ENCODE measurements at regions not wholly inside any gene's neighbourhood (a gene's known extent, or its start where the extent isn't known, plus 50 kb on each side); places are given as distances from the start of the nearest gene placed in this dataset.

- no peak for DNase-seq (ENCODE audit: low spot score)
Measured at GRCh38 chr1:198040880-198041279, 115.9 kb upstream of the NEK7 start.

- DNase-seq (ENCODE audit: low spot score) = no peak
Measured at GRCh38 chr1:198042168-198042567, 114.6 kb upstream of the NEK7 start.

DNA sequence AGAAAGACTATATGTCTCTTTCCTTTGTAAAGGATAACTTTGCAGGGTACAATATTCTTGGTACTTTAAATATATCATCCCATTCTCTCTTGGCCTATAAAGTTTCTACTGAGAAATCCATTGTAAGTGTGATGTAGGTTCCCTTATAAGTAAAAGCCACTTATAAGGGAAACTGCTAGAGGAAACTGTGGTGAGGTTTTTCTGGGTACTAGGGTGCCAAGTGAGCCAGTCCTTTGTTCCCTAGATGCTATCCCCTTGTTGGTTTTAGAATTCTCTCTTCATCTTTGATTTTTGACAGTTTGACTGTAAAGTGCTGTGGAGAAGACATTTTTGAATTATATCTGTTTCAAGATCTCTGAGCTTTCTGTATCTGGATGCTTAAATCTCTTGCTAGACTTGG lies 108.9 kb upstream of the NEK7 start:
- DNase-seq (ENCODE audit: low spot score) = no peak

DNA sequence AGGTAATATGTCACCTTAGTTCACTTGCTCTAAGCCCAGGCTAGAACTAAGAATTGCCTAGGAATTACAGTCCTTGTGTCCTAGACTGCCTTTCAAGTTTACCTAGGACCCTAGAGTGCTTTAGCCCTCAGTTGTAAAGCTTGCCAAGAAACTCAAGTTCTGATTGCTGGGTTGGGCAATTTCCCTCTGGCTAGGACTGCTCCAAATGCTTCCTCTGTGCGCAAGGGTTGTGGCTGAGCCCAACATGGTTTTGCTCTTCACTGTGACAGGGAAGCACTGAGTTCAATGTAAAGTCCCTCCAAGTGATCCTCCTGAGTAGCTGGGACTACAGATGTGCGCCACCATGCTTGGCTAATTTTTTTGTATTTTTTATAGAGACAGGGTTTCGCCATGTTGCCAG lies 102.3 kb upstream of the NEK7 start:
- DNase-seq (ENCODE audit: low spot score) = no peak

- DNase-seq (ENCODE audit: low spot score) = peak; percentile 1
Measured at GRCh38 chr1:198056255-198056654, 100.5 kb upstream of the NEK7 start.

- DNase-seq (ENCODE audit: low spot score) = no peak
Measured at GRCh38 chr1:198064181-198064580, 92.6 kb upstream of the NEK7 start.

GRCh38 chr1:198068285-198068684 lies 88.5 kb upstream of the NEK7 start:
- no peak for DNase-seq (ENCODE audit: low spot score)

DNA sequence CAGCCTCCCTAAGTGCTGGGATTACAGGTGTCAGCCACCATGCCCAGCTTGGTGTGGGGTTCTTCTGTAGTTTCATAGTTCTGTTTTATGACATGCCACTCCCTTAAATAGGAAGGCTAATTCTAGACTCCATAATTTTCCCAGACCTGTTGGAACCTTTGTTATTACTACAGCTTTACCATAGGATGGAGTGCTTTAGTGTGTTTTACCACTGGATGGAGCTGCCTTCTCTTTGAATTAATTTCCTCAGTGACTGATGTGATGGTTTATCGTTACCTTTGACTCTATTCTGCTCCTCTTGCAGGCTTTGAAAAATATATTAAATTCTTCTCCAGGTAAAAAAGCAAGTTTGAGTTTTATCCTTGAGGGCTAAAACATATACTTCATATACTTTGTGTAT lies 84.6 kb upstream of the NEK7 start:
- peak; percentile 1 for DNase-seq (ENCODE audit: low spot score)

DNA sequence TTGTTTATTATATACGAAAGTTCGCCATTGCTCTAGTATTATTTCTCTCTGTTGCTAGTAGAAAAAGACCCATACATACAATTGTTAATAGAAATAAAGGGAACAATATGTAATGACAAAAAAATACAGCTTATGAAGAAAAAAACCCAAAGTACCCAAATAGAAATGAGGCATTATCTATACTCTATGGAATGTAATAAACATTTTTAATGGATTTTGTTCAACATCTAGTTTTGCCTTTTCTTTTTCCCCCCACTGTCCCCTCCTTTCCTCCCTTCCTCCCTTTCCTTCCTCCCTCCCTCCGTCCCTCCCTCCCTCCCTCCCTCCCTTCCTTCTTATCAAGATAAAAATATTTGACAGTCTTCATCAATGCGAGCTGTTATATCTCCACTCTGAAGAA lies 81.5 kb upstream of the NEK7 start:
- no peak for DNase-seq (ENCODE audit: low spot score)

DNA sequence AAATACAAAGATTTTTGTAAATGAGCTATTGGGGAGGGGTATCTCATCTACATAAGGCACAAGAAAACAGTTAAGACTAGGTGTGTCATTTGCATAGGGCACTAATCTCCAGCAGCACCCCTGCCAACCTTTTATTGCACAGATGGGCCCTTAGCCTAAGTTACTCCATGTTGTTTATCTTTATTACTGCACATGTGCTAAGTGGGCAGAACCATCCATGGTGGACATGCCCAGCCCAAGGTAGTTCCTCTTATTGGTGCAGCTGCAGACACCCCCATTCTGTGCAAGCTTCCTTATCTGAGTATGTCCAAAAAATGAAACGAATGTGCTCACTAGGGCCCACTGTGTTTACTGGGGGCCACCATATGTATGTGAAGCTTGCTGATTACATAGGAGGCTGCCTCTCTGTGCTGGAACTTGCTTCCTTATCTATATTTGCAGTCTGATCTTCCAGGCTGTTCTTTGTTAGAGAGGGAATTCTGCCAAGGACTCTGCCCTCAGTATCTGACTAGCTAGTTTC lies 77.3 kb upstream of the NEK7 start:
- no peak for DNase-seq (ENCODE audit: low spot score)

- no peak for DNase-seq (ENCODE audit: low spot score)
Measured at GRCh38 chr1:198082576-198082975, 74.2 kb upstream of the NEK7 start.

DNA sequence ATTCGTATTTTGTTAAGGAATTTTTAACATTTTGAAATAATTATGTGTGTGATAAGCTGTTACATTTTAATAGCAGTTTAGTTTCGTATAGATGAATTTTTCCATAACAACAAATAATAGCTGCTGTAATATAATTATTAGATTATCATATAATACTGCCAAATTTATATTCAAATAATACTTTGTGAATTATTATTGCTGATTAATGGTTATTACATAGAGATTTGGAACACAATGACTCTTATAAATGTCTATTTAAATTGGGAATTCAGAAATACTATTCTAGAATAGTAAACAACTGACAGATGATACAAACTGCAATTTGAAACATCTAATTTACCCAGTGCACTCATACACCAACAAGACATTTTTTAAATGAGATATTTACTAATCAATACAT lies 73.2 kb upstream of the NEK7 start:
- DNase-seq (ENCODE audit: low spot score) = no peak

- DNase-seq (ENCODE audit: low spot score) = no peak
Measured at GRCh38 chr1:198084241-198084908, 72.4 kb upstream of the NEK7 start.

- DNase-seq (ENCODE audit: low spot score) = no peak
Measured at GRCh38 chr1:198086051-198086745, 70.6 kb upstream of the NEK7 start.

DNA sequence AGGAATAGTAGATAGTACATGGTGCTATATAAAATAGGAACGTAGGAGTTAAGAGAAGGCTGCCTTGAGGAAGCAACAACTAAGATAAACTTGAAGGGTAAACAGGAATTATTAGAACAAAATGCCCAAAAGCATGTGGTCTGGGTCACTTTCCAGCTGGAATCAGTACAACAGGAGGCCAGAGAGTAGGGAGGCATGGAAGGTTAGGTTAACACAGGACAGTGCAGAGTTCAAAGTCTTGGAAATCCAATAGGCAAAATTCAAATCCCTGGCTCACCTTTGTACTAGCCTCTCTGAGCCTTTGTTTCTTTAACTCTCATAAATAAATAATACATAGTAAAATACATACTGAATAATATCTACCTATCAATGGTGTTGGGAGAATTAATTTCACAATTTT lies 69.0 kb upstream of the NEK7 start:
- DNase-seq (ENCODE audit: low spot score) = no peak

- DNase-seq (ENCODE audit: low spot score) = peak; percentile 35
Measured at GRCh38 chr1:198088360-198089071, 68.3 kb upstream of the NEK7 start.

- DNase-seq (ENCODE audit: low spot score) = no peak
Measured at GRCh38 chr1:198096390-198096789, 60.4 kb upstream of the NEK7 start.

GRCh38 chr1:198099755-198100154 lies 57.0 kb upstream of the NEK7 start:
- no peak for DNase-seq (ENCODE audit: low spot score)

DNA sequence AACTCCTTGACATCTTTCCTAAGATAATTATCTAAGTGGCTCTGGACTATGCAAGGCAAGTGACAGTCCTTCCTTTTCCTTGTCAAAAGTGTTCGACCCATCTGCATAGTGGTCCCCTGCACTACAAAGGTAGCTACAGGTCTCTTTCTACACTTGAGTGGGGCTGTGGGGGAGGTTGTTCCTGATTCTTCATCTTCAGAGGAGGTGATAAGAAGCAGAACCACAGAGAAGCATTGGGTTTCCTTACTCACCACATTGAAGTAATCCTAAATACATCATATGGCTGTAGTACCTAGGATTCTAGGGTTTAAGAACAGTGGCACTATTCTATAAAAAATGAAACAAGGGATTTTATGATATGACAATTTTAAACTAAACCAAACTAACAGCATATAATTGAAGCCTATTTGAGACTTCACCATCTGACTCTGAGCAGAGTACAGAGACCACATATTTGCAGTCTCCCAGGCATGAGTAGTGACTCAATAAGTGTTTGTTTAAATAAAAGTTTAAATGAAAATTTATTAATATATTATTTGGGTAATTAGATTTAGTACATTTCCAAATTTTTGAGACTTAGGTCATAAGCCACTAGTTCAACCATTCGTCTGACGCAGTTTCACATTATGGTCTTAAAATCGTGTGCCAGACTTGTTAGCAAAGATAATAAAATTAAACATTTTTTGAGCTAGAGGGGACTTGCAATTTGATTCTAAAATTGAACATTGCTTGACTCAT lies 54.9 kb upstream of the NEK7 start:
- DNase-seq (ENCODE audit: low spot score) = no peak

- DNase-seq (ENCODE audit: low spot score) = no peak
Measured at GRCh38 chr1:198102454-198102827, 54.4 kb upstream of the NEK7 start.

DNA sequence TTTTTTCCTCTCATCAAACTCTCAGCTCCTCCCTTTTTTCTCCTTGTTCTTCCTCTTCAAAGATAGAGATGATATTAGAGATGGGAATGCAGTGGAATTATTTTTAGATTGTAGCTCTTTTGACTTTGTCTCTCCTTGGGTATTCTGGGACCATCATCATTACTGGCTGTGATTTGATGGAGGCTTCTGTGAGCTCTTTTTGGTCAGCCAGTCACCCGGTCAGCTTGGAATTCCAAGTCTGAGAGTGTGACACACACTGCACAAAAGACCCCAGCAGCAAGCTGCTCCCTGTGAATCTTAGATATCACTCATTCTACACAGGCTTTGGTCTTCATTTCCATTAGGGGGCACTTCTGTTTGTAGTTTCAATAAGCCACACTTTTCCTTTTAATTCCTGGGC lies 51.6 kb upstream of the NEK7 start:
- no peak for DNase-seq (ENCODE audit: low spot score)

DNA sequence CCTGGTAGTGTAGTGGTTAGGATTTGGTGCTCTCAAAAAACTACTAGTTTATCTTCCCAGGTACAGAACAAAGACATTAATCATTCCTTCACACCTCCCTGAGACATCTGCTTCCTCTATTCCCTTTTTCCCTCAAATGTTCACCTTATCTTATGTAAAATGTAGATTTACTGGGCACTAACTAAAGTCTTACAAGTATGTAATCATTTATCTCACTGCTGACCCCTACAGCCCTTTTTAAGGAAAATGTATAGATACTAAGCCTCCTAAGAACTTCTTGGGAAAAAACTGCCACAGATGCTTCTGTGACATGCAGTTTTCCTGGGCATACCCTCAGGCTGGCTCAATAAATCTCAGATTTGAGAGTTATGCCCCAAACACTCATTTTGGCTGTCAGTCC lies 50.8 kb upstream of the NEK7 start:
- no peak for DNase-seq (ENCODE audit: low spot score)

Measured in SW480 (cell line).